Neutrophil (primary cell): ENCODE measurements at regions not wholly inside any gene's neighbourhood (a gene's known extent, or its start where the extent isn't known, plus 50 kb on each side); places are given as distances from the start of the nearest gene placed in this dataset.

ENCODE experiments used
- H3K27ac ChIP-seq: fragments of 200-600 bp; sonication (generic); 2 replicates; pipeline ENCODE4 v1.5.1; 2016; ENCODE audit warnings: mild to moderate bottlenecking, moderate library complexity
- H3K27me3 ChIP-seq: fragments of 200-600 bp; sonication (generic); 2 replicates; pipeline ENCODE4 v1.6.0; 2016; ENCODE audit warnings: mild to moderate bottlenecking
- H3K36me3 ChIP-seq: fragments of 200-600 bp; sonication (generic); 2 replicates; pipeline ENCODE4 v1.5.1; 2017
- H3K4me1 ChIP-seq, 2 experiments: fragments of 200-600 bp in 1 of 2; sonication (generic) in 1 of 2; 1 replicate in 1 of 2; 2 replicates in 1 of 2; pipeline versions ENCODE4 v1.5.1 to v1.6.1; 2013 to 2016; ENCODE audit warnings: low read depth in 1 of 2, low read length in 1 of 2, mild to moderate bottlenecking in 1 of 2, moderate library complexity in 1 of 2; ENCODE audit not compliant: control insufficient read depth in 1 of 2, insufficient read depth in 1 of 2
- H3K4me3 ChIP-seq, 2 experiments: fragments of 200-600 bp in 1 of 2; sonication (generic) in 1 of 2; 1 replicate in 1 of 2; 2 replicates in 1 of 2; pipeline ENCODE4 v1.5.1; 2013 to 2016; ENCODE audit warnings: low read depth in 1 of 2, low read length in 1 of 2, mild to moderate bottlenecking in 1 of 2, moderate library complexity in 1 of 2
- H3K9me3 ChIP-seq: fragments of 200-600 bp; sonication (generic); 2 replicates; pipeline ENCODE4 v1.5.1; 2016
- TF ChIP-seq, protein P1 (sequence below): fragments of 200-600 bp; sonication (generic); IDR thresholded peaks from 2 replicates; pipeline ENCODE4 v1.5.1; 2016; ENCODE audit warnings: antibody characterized with exemption

GRCh38 chr1:38522915-38523567 is 336.5 kb downstream of the RRAGC start:
- Histone ChIP-seq H3K4me3 (no peak overlapping the region), H3K36me3 (no peaks in the 10 kb centered on the region), H3K9me3 (no peaks in the 10 kb centered on the region), H3K27me3 (peaks cover 17% of the 10 kb centered on the region), H3K27ac (no peak overlapping the region), H3K4me1 (no peaks in the 10 kb centered on the region)
- TF ChIP-seq, protein P1, sequence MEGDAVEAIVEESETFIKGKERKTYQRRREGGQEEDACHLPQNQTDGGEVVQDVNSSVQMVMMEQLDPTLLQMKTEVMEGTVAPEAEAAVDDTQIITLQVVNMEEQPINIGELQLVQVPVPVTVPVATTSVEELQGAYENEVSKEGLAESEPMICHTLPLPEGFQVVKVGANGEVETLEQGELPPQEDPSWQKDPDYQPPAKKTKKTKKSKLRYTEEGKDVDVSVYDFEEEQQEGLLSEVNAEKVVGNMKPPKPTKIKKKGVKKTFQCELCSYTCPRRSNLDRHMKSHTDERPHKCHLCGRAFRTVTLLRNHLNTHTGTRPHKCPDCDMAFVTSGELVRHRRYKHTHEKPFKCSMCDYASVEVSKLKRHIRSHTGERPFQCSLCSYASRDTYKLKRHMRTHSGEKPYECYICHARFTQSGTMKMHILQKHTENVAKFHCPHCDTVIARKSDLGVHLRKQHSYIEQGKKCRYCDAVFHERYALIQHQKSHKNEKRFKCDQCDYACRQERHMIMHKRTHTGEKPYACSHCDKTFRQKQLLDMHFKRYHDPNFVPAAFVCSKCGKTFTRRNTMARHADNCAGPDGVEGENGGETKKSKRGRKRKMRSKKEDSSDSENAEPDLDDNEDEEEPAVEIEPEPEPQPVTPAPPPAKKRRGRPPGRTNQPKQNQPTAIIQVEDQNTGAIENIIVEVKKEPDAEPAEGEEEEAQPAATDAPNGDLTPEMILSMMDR, result no peak

- Histone ChIP-seq H3K36me3 (no peaks in the 10 kb centered on the region), H3K4me1 (no peaks in the 10 kb centered on the region)
- TF ChIP-seq, protein P1, result no peak
Measured at GRCh38 chr1:38516560-38516959, 343.0 kb downstream of the RRAGC start.

GRCh38 chr1:38512789-38513188 is 346.8 kb downstream of the RRAGC start:
- TF ChIP-seq, protein P1, result no peak
- no peak overlapping the region for H3K4me3 ChIP-seq
- H3K27ac ChIP-seq, result no peak overlapping the region
- H3K4me1 ChIP-seq, result peaks cover 27 to 36% of the 10 kb centered on the region in 2 experiments
- no peaks in the 10 kb centered on the region for H3K36me3 ChIP-seq
- no peaks in the 10 kb centered on the region for H3K9me3 ChIP-seq
- H3K27me3 ChIP-seq, result no peaks in the 10 kb centered on the region

More at GRCh38 chr1:38516560-38516959, 343.0 kb downstream of the RRAGC start:
- H3K27me3 ChIP-seq, result no peaks in the 10 kb centered on the region
- no peak overlapping the region for H3K27ac ChIP-seq
- no peaks in the 10 kb centered on the region for H3K9me3 ChIP-seq
- H3K4me3 ChIP-seq, result no peak overlapping the region

- Histone ChIP-seq H3K36me3 (no peaks in the 10 kb centered on the region), H3K27me3 (no peaks in the 10 kb centered on the region), H3K4me3 (no peak overlapping the region), H3K4me1 (peaks cover 32 to 42% of the 10 kb centered on the region in 2 experiments), H3K9me3 (no peaks in the 10 kb centered on the region), H3K27ac (no peak overlapping the region)
- TF ChIP-seq, protein P1, result no peak
Measured at GRCh38 chr1:38512024-38512767, 347.4 kb downstream of the RRAGC start.

DNA sequence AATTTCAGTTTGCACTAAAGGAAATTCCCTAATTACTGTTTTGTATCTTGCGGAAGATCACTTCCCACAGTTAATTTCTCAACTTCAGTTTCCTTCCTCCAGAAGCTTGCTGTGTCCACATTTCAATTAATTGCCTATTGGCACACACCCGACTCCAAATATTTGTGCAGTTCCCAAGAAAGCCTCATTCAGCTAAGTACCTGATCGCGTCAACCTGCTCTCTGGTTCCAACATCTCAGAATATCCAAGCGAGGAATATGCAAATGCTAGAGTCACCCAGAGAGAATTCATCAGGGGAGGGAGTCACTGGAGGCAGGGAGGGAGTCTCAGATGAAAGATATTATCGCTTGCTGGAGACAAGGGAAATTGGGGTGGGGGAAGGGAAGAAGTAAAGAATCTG is 351.3 kb downstream of the RRAGC start:
- Histone ChIP-seq H3K9me3 (no peaks in the 10 kb centered on the region), H3K4me3 (peak overlapping the region in 1 of 2 experiments; percentile 25), H3K27me3 (no peaks in the 10 kb centered on the region), H3K36me3 (no peaks in the 10 kb centered on the region), H3K4me1 (peaks cover 72 to 81% of the 10 kb centered on the region in 2 experiments), H3K27ac (peak overlapping the region; percentile 81)
- TF ChIP-seq, protein P1, result no peak
